Small intestine (tissue), 7 donors: ENCODE measurements at regions not wholly inside any gene's neighbourhood (a gene's known extent, or its start where the extent isn't known, plus 50 kb on each side); places are given as distances from the start of the nearest gene placed in this dataset.

Source experiments
- DNase-seq, 2 donors: peaks; one replicate each; pipeline versions ENCODE4 v3.0.0 to v3.0.0-alpha.2; 2013
- FAIRE-seq: peaks from 2 replicates; lab custom pipeline; 2012; peaks lifted over from hg19 to GRCh38; lab: Jason Lieb, UNC
- H3K27ac ChIP-seq, 3 donors: one replicate each; pipeline ENCODE4 v1.5.1; 2013; ENCODE audit warnings: low read length in 2 of 3, mild to moderate bottlenecking in 2 of 3, control low read depth in 1 of 3, inconsistent platforms in 1 of 3, low read depth in 1 of 3, moderate library complexity in 1 of 3
- H3K27me3 ChIP-seq, 3 donors: one replicate each; pipeline ENCODE4 v1.6.1; 2013; ENCODE audit warnings: low read length in 3 of 3, inconsistent platforms in 1 of 3; ENCODE audit not compliant: control insufficient read depth in 3 of 3, insufficient read depth in 3 of 3
- H3K36me3 ChIP-seq, 3 donors: one replicate each; pipeline ENCODE4 v1.6.1; 2013; ENCODE audit warnings: low read length in 3 of 3, inconsistent platforms in 1 of 3, low read depth in 1 of 3, mild to moderate bottlenecking in 1 of 3, moderate library complexity in 1 of 3; ENCODE audit not compliant: control insufficient read depth in 3 of 3, insufficient read depth in 2 of 3
- H3K4me1 ChIP-seq, 3 donors: one replicate each; pipeline ENCODE4 v1.6.1; 2013; ENCODE audit warnings: low read length in 2 of 3, inconsistent platforms in 1 of 3, low read depth in 1 of 3, mild to moderate bottlenecking in 1 of 3, moderate library complexity in 1 of 3; ENCODE audit not compliant: control insufficient read depth in 3 of 3, insufficient read depth in 2 of 3
- H3K4me3 ChIP-seq, 3 donors: one replicate each; pipeline ENCODE4 v1.5.1; 2013; ENCODE audit warnings: low read length in 3 of 3, control low read depth in 1 of 3, inconsistent platforms in 1 of 3, low read depth in 1 of 3, mild to moderate bottlenecking in 1 of 3, moderate library complexity in 1 of 3
- H3K9me3 ChIP-seq, 2 donors: one replicate each; pipeline ENCODE4 v1.6.1; 2013; ENCODE audit warnings: low read depth in 1 of 2, low read length in 1 of 2; ENCODE audit not compliant: control insufficient read depth in 2 of 2, insufficient read depth in 1 of 2
- WGBS, 3 donors: extraction: QIAGEN DNeasy Blood & Tissue Kit; methylation state at CpG; one replicate each; pipeline ENCODE4 v1.1.7; 2013; 5-methylcytosine and 5-hydroxymethylcytosine counted together
- donor health status: healthy with polysubstance abuse.
- donor health status: control.
- donor health status: control.
- donor health status: Bipolar disorder and iron deficiency.
- donor health status: healthy.

DNA sequence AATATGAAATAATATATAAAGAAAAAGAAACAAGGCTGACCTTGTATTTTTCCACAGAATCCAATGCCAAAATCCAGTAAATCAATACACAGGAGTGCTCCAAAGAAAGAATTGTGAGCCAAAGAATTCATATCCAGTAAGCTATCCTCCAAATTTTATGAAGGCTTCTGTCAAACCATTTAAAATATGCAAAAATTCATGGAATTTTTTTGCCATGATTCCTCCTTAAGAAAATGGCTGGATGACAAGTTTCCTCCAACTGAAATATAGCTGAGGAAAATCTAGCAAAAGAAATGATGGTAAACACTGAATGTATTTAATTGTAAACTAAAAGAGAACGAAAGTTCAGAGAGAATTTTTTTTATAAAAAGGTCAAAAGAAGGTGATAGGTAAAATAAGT is 290.3 kb downstream of the UBE3D start:
- no peak for FAIRE-seq
- no peaks in the 10 kb centered on the region for H3K9me3 ChIP-seq
- H3K4me3 ChIP-seq, result no peak overlapping the region
- no peak overlapping the region for H3K27ac ChIP-seq
- no peaks in the 10 kb centered on the region for H3K4me1 ChIP-seq
- H3K27me3 ChIP-seq, result no peaks in the 10 kb centered on the region
- DNase-seq, result no peak
- no peaks in the 10 kb centered on the region for H3K36me3 ChIP-seq
- 62 to 67% (median 63%) methylated on average over 1 of the region's 1 CpG for WGBS, 3 donors

DNA sequence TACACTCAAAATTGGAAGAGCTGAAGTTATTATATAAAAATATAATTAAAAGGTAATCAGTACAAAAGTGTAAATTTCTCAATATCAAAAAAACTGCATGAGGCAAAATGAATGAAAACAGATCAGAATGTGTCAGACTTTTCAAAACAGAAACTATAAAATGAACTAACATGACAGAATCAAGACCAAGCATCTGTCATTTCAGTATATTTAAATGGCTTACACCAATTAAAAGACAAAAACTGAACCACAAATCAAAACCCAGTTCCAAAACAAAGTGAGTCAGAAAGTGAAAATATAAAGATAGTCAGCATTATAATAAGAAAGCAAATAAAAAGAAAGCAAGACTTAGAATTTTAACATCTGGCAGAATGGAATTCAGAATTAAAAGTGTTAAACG is 289.7 kb downstream of the UBE3D start:
- no peaks in the 10 kb centered on the region for H3K9me3 ChIP-seq
- H3K4me1 ChIP-seq, result no peaks in the 10 kb centered on the region
- H3K36me3 ChIP-seq, result no peaks in the 10 kb centered on the region
- no peak overlapping the region for H3K27ac ChIP-seq
- 44 to 60% (median 53%) methylated on average over 1 of the region's 1 CpG for WGBS, 3 donors
- FAIRE-seq (no peak), DNase-seq (no peak)
- H3K4me3 ChIP-seq, result no peak overlapping the region
- H3K27me3 ChIP-seq, result no peaks in the 10 kb centered on the region

DNA sequence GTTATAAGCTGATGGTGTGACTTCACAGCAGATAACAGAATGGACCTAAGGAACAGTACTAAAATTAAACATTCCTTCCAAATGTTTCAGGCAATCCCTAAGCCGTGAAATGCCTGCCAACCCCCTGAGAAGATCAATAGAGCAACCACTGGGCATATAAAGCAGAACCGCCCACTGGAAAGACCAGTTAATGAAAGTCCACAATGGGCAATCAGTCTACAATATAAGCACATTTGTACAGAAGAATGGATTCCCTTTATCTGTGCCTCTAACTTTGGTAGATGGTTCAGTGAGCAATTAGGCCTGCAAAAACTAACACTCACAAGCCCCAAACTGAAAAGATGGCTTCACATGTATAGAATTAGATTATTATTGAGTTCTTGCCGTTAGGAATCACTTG is 286.6 kb downstream of the UBE3D start:
- Histone ChIP-seq H3K4me1 (no peaks in the 10 kb centered on the region), H3K36me3 (no peaks in the 10 kb centered on the region), H3K27me3 (no peaks in the 10 kb centered on the region), H3K27ac (no peak overlapping the region), H3K4me3 (no peak overlapping the region), H3K9me3 (no peaks in the 10 kb centered on the region)
- FAIRE-seq (no peak), DNase-seq (no peak)
- 37 to 63% (median 57%) methylated on average over 3 of the region's 3 CpGs for WGBS, 3 donors

DNA sequence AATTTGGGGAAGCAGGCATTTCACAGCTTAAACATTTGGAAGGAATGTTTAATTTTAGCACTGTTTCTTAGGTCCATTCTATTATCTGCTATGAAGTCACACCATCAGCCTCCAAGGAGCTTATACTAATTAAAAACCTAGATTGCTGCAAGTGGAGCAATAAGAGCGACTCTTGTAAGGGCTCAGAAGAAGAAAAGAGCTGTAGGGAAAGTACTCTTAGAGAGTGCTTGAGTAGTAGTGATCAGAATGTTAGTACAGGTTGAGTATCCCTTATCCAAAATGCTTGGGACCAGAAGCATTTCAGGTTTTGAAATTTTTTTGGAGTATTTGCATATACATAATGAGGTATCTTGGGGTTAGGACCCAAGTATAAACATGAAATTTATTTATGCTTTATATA is 285.3 kb downstream of the UBE3D start:
- H3K36me3 ChIP-seq, result no peaks in the 10 kb centered on the region
- H3K4me3 ChIP-seq, result no peak overlapping the region
- H3K27ac ChIP-seq, result no peak overlapping the region
- 32 to 67% (median 39%) methylated on average over 1 of the region's 1 CpG for WGBS, 3 donors
- FAIRE-seq, result no peak
- H3K27me3 ChIP-seq, result no peaks in the 10 kb centered on the region
- no peaks in the 10 kb centered on the region for H3K9me3 ChIP-seq
- no peaks in the 10 kb centered on the region for H3K4me1 ChIP-seq
- no peak for DNase-seq

DNA sequence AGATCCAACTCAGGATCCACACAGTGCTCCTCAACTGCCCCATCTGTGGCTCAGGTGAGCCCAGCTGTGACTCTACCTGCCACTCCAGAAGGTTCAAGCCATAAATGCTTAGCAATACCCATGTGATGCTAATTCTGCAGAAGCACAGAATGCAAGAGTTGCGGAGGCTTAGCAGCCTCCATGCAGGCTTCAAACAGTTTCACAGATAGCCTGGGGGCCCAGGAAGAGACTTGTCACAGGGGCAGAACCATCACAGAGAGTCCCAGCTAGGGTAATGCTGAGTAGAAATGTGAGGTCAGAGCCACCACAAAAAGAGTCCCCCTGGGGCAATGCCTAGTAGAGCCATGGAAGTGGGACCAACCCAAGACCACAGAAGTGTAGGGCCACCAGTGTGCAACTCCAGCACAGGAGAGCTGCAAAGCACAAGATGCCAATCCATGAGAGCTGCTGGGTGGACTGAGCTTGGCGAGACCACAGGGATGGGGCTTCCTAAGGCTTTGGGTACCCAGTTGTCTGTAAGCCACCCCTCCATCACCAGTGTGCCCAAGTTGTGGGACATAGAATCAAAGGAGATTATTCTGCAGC is 283.9 kb downstream of the UBE3D start:
- no peaks in the 10 kb centered on the region for H3K9me3 ChIP-seq
- no peak overlapping the region for H3K27ac ChIP-seq
- H3K4me3 ChIP-seq, result no peak overlapping the region
- no peaks in the 10 kb centered on the region for H3K4me1 ChIP-seq
- no peak for DNase-seq
- WGBS, 3 donors, result 82 to 93% (median 86%) methylated on average over 2 of the region's 2 CpGs
- no peaks in the 10 kb centered on the region for H3K27me3 ChIP-seq
- H3K36me3 ChIP-seq, result no peaks in the 10 kb centered on the region
- no peak for FAIRE-seq

DNA sequence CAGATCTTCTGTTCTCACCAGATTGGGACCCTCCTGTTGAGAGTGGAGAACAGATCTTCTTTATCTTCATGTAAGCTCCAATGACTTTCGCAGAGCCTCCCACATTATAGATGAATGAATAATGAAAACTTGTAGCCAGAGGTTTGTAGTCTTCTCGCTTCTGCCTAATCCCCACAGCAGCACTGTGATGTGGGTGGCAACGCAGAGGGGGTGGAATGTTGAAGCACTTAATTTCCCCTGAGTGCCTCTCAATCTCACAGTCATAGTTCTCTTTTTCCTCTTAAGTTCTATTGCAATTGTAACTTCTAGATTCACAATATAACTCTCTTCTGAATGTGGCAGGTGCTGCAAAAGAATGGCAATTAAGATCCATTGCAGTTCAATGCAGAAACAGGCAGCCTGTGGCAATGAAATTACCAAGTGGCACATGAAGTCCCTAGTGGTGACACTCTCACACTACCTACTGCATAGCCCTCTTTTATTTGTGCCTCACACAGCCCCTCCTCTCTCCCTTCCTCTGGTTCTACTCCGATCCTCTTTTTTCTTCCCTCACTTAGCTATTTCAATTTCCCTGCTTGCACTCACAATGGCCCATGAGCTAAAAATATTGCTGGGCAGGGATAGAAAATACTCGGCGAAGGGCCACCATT is 281.9 kb downstream of the UBE3D start:
- Histone ChIP-seq H3K36me3 (no peaks in the 10 kb centered on the region), H3K27me3 (no peaks in the 10 kb centered on the region), H3K9me3 (no peaks in the 10 kb centered on the region), H3K27ac (no peak overlapping the region), H3K4me1 (no peaks in the 10 kb centered on the region), H3K4me3 (no peak overlapping the region)
- FAIRE-seq (no peak), DNase-seq (no peak)
- 60 to 65% (median 63%) methylated on average over 6 of the region's 6 CpGs for WGBS, 3 donors

DNA sequence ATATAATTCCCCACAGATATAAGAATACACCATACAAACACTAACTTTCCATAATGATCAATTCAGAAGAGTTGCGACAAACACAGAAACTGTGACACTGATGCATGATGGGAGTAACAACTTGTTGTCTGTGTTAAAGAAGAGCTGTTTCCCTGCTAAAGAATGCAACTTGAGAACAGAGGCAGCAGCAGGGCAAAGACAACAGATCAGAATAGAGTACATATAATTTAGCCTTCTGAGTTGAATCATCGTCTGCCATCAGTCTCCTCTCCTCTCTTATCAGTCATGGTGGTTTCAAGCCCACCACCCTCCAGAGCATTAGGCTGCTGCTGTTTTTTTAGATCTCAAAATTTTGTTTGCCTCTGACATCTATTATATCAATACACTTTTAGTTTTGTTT is 280.4 kb downstream of the UBE3D start:
- H3K4me3 ChIP-seq, result no peak overlapping the region
- no peak for FAIRE-seq
- H3K27ac ChIP-seq, result no peak overlapping the region
- H3K4me1 ChIP-seq, result no peaks in the 10 kb centered on the region
- H3K27me3 ChIP-seq, result no peaks in the 10 kb centered on the region
- 61 to 67% (median 64%) methylated on average over 2 of the region's 2 CpGs for WGBS, 3 donors
- no peaks in the 10 kb centered on the region for H3K36me3 ChIP-seq
- no peak for DNase-seq
- H3K9me3 ChIP-seq, result no peaks in the 10 kb centered on the region

DNA sequence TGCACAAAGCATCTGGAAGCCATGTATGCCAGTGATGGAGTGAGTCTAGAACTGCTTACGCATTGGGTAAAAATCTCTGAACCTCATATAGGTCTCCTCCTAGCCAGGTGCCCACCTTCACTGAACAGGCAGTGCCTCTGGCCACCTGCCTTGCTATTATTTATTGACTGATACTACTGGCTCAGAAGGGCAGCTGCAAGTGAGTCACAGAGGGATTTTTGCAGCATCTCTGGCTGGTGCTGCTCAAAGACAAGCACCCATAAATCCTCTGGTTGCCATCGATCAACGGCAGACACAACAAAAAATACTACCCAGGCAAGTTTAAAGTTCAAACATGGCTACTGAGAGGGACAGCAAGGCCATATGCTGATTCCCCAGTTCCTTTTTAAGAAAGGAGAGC is 279.4 kb downstream of the UBE3D start:
- WGBS, 3 donors, result 72 to 83% (median 81%) methylated on average over 3 of the region's 3 CpGs
- DNase-seq (no peak), FAIRE-seq (no peak)
- Histone ChIP-seq H3K36me3 (no peaks in the 10 kb centered on the region), H3K4me1 (no peaks in the 10 kb centered on the region), H3K4me3 (no peak overlapping the region), H3K9me3 (no peaks in the 10 kb centered on the region), H3K27me3 (no peaks in the 10 kb centered on the region), H3K27ac (no peak overlapping the region)

DNA sequence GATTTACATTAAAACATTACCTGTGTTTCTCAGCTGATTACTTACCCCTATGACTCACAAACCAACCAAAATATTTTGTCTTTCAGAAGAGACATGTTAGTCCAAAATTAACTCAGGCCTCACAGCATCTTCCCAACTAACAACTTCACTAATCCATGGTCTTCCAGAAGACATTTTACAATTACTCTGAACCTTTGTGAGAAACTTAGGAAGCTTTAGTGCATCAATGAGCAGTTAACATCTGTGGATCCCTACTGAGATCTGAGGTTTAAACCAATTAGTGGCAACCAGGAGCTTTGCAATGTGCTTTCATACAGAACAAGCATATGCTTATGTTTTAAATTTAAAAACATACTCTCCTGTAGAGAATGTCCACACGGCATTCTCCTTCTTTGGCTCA is 269.7 kb downstream of the UBE3D start:
- WGBS, 3 donors, result 68 to 74% (median 71%) methylated on average over 1 of the region's 1 CpG
- Histone ChIP-seq H3K36me3 (no peaks in the 10 kb centered on the region), H3K4me1 (no peaks in the 10 kb centered on the region), H3K27ac (no peak overlapping the region), H3K27me3 (no peaks in the 10 kb centered on the region), H3K9me3 (no peaks in the 10 kb centered on the region), H3K4me3 (no peak overlapping the region)
- DNase-seq, result no peak
- no peak for FAIRE-seq
